Ishikawa (cell line): ENCODE measurements at regions not wholly inside any gene's neighbourhood (a gene's known extent, or its start where the extent isn't known, plus 50 kb on each side); places are given as distances from the start of the nearest gene placed in this dataset.

Source experiments
- EGR1 ChIP-seq: IDR thresholded peaks from 2 replicates; pipeline ENCODE4 v1.6.1; 2012
- EP300 ChIP-seq: IDR thresholded peaks from 2 replicates; pipeline ENCODE4 v1.6.1; 2012; ENCODE audit warnings: borderline replicate concordance
- FOXM1 ChIP-seq: IDR thresholded peaks from 2 replicates; pipeline ENCODE4 v1.6.1; 2012; ENCODE audit warnings: low read depth, borderline replicate concordance
- MAX ChIP-seq: IDR thresholded peaks from 2 replicates; pipeline ENCODE4 v1.6.1; 2012
- RAD21 ChIP-seq: IDR thresholded peaks from 2 replicates; pipeline ENCODE4 v1.6.1; 2012; ENCODE audit warnings: low read depth
- REST ChIP-seq: IDR thresholded peaks from 2 replicates; pipeline ENCODE4 v1.6.1; 2012; ENCODE audit warnings: low read depth, mild to moderate bottlenecking
- TAF1 ChIP-seq: IDR thresholded peaks from 2 replicates; pipeline ENCODE4 v1.6.1; 2012; ENCODE audit warnings: low read depth, mild to moderate bottlenecking
- USF1 ChIP-seq: IDR thresholded peaks from 2 replicates; pipeline ENCODE4 v1.6.1; 2012
- YY1 ChIP-seq: IDR thresholded peaks from 2 replicates; pipeline ENCODE4 v1.6.1; 2012; ENCODE audit warnings: low read depth

GRCh38 chr3:89955156-89955555 lies 847.7 kb downstream of the EPHA3 start:
- TF ChIP-seq USF1 (no peak), YY1 (no peak), REST (no peak), EP300 (no peak), FOXM1 (no peak), TAF1 (no peak), EGR1 (no peak), MAX (no peak), RAD21 (no peak)
